HCT116 (cell line): ENCODE measurements at regions not wholly inside any gene's neighbourhood (a gene's known extent, or its start where the extent isn't known, plus 50 kb on each side); places are given as distances from the start of the nearest gene placed in this dataset.

ENCODE experiments used
- ATAC-seq: fragments of 200-7000 bp; cut with Tn5 transposase; 2 replicates; pipeline ENCODE4 v1.9.1; 2020; ENCODE audit warnings: mild to moderate bottlenecking, moderate library complexity
- BruUV-seq: library from RNA; stranded (reverse); fragments of 400-500 nt; replicated peaks from 2 replicates; lab custom pipeline; 2021; lab: Mats Ljungman, UMichigan
- CTCF ChIA-PET: fragments of 300-600 bp; sonication (Branson Sonifier 250); formaldehyde crosslinking; loops from one replicate; lab custom pipeline; 2021; ENCODE audit warnings: antibody characterized with exemption; lab: Charles Lee
- POLR2A ChIA-PET: fragments of 300-600, 350-600 bp; sonication (Branson Sonifier 250); formaldehyde crosslinking; loops from one replicate; lab custom pipeline; 2021; ENCODE audit warnings: antibody characterized with exemption; lab: Charles Lee
- RAD21 ChIA-PET, 2 experiments: fragments of 300-600 bp; sonication (Branson Sonifier 250); formaldehyde crosslinking; loops; one replicate each; lab custom pipeline; 2023; ENCODE audit warnings: low total read pairs in 2 of 2; ENCODE audit not compliant: uncharacterized antibody in 2 of 2, unreplicated experiment in 2 of 2, low non-redundant PET in 1 of 2; lab: Charles Lee
- DNase-seq: peaks from one replicate; pipeline ENCODE4 v3.0.0-alpha.2; 2010; ENCODE audit warnings: low read depth, low spot score
- H2AFZ ChIP-seq: fragments of 200-600 bp; shearing (Covaris generic), sonication (generic); 2 replicates; pipeline ENCODE4 v1.6.1; 2017; ENCODE audit warnings: low read depth, mixed run types, mixed read lengths, antibody characterized with exemption, low read length; ENCODE audit not compliant: poor library complexity, severe bottlenecking
- H3K27ac ChIP-seq: 2 replicates; pipeline ENCODE4 v1.5.1; 2012; ENCODE audit warnings: low read depth, low read length
- H3K27me3 ChIP-seq: fragments of 200-600 bp; sonication (generic); 2 replicates; pipeline ENCODE4 v1.6.1; 2016; ENCODE audit warnings: mixed run types, low read length, mixed read lengths; ENCODE audit not compliant: insufficient read depth
- H3K36me3 ChIP-seq, 2 experiments: fragments of 200-500 bp in 1 of 2; fragments of 200-600 bp in 1 of 2; sonication (Bioruptor generic) in 1 of 2; sonication (generic) in 1 of 2; 2 replicates each; pipeline versions ENCODE4 v1.5.1 to v1.6.1; 2014 to 2016; ENCODE audit warnings: low read length in 2 of 2, inconsistent platforms in 1 of 2, mixed read lengths in 1 of 2, mixed run types in 1 of 2; ENCODE audit not compliant: insufficient read depth in 2 of 2, control insufficient read depth in 1 of 2
- H3K4me1 ChIP-seq, 2 experiments: fragments of 200-600 bp in 1 of 2; sonication (generic) in 1 of 2; 2 replicates each; pipeline versions ENCODE4 v1.5.1 to v1.6.1; 2012 to 2017; ENCODE audit warnings: low read length in 2 of 2, inconsistent platforms in 1 of 2, mild to moderate bottlenecking in 1 of 2, mixed read lengths in 1 of 2, mixed run types in 1 of 2, moderate library complexity in 1 of 2; ENCODE audit not compliant: insufficient read depth in 2 of 2, control insufficient read depth in 1 of 2
- H3K4me2 ChIP-seq: fragments of 200-600 bp; sonication (generic); 2 replicates; pipeline ENCODE4 v1.6.1; 2017; ENCODE audit warnings: mixed run types, low read length, mixed read lengths
- H3K4me3 ChIP-seq, 2 experiments: fragments of 200-600 bp in 1 of 2; sonication (generic) in 1 of 2; replicated peaks in 1 of 2; 2 replicates each; pipeline ENCODE4 v1.5.1; 2011 to 2016; ENCODE audit warnings: low read length in 2 of 2, control low read depth in 1 of 2, low read depth in 1 of 2, mild to moderate bottlenecking in 1 of 2, mixed read lengths in 1 of 2, mixed run types in 1 of 2
- H3K79me2 ChIP-seq: fragments of 200-600 bp; sonication (generic); 2 replicates; pipeline ENCODE4 v1.6.1; 2017; ENCODE audit warnings: mild to moderate bottlenecking, mixed run types, low read length, moderate library complexity, mixed read lengths; ENCODE audit not compliant: insufficient read depth
- H3K9ac ChIP-seq: fragments of 200-600 bp; sonication (generic); 2 replicates; pipeline ENCODE4 v1.6.1; 2016; ENCODE audit warnings: low read length, mixed read lengths
- H3K9me2 ChIP-seq: fragments of 200-600 bp; sonication (generic), shearing (Covaris generic); 2 replicates; pipeline ENCODE4 v1.6.1; 2017; ENCODE audit warnings: mixed run types, mild to moderate bottlenecking, moderate library complexity; ENCODE audit not compliant: insufficient read depth
- H3K9me3 ChIP-seq, 2 experiments: fragments of 200-500 bp in 1 of 2; fragments of 200-600 bp in 1 of 2; sonication (Bioruptor generic) in 1 of 2; sonication (generic) in 1 of 2; 2 replicates each; pipeline ENCODE4 v1.6.1; 2014 to 2017; ENCODE audit warnings: low read length in 2 of 2, mixed read lengths in 2 of 2, inconsistent platforms in 1 of 2, low read depth in 1 of 2, mild to moderate bottlenecking in 1 of 2, mixed run types in 1 of 2, moderate library complexity in 1 of 2; ENCODE audit not compliant: control insufficient read depth in 1 of 2, insufficient read depth in 1 of 2
- H4K20me1 ChIP-seq: fragments of 200-600 bp; sonication (generic), shearing (Covaris generic); 2 replicates; pipeline ENCODE4 v1.6.1; 2017; ENCODE audit warnings: mixed run types, mild to moderate bottlenecking, moderate library complexity; ENCODE audit not compliant: insufficient read depth
- CBX3 ChIP-seq: IDR thresholded peaks from 2 replicates; pipeline ENCODE4 v1.6.1; 2012; ENCODE audit warnings: low read depth
- EGR1 ChIP-seq: IDR thresholded peaks from 2 replicates; pipeline ENCODE4 v1.6.1; 2012; ENCODE audit warnings: low read depth
- ELF1 ChIP-seq: IDR thresholded peaks from 2 replicates; pipeline ENCODE4 v1.6.1; 2012; ENCODE audit warnings: low read depth, borderline replicate concordance
- FOSL1 ChIP-seq: IDR thresholded peaks from 2 replicates; pipeline ENCODE4 v1.6.1; 2012; ENCODE audit warnings: low read depth
- RAD21 ChIP-seq: IDR thresholded peaks from 2 replicates; pipeline ENCODE4 v1.6.1; 2012; ENCODE audit warnings: low read depth, mild to moderate bottlenecking
- SP1 ChIP-seq: IDR thresholded peaks from 2 replicates; pipeline ENCODE4 v1.6.1; 2012; ENCODE audit warnings: low read depth
- SRF ChIP-seq: IDR thresholded peaks from 2 replicates; pipeline ENCODE4 v1.6.1; 2012; ENCODE audit warnings: low read depth
- TCF7L2 ChIP-seq: IDR thresholded peaks from 2 replicates; pipeline ENCODE4 v1.7.0; 2011; ENCODE audit warnings: borderline replicate concordance, inconsistent platforms; ENCODE audit not compliant: insufficient read depth, insufficient read length; ENCODE audit errors: extremely low read depth
- ZFX ChIP-seq: fragments of 450-650 bp; IDR thresholded peaks from 2 replicates; pipeline ENCODE4 v1.6.1; 2017
- ZNF274 ChIP-seq: fragments of 200-500 bp; sonication (Bioruptor generic); IDR thresholded peaks from 2 replicates; pipeline ENCODE4 v1.6.1; 2014; ENCODE audit warnings: mild to moderate bottlenecking, low read depth, low read length, inconsistent platforms
- intact Hi-C: fragments of 100-400 bp; cut with micrococcal nuclease; formaldehyde crosslinking; loops from 2 replicates; pipeline ENCODE4 v1.10.0; 2022
- TF ChIP-seq, protein P1 (sequence below): IDR thresholded peaks from 2 replicates; pipeline ENCODE4 v1.6.1; 2012
- TF ChIP-seq, protein P2 (sequence below): IDR thresholded peaks from 2 replicates; pipeline ENCODE4 v1.6.1; 2011; ENCODE audit warnings: mild to moderate bottlenecking, low read length, moderate library complexity; ENCODE audit not compliant: insufficient replicate concordance; ENCODE audit errors: extremely low read depth

DNA sequence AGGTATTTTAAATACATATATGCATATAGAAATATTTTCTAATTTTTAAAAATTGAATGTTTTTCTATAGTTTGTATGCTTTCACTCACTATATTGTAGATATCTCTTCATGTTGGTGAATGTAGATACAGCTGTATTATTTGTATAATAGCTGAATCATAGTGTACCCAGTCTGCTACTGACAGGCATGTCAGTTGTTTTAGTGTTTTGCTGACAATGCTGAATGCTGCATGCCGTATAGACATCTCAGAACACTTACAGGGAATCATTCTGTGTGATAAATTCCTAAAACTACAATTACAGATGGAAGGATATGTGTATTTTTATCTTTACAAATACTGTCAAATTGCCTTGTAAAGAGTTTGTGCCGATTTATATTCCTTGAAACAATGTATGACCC, 175.4 kb downstream of the SIM1 start:
- no peak overlapping the region for H3K9ac ChIP-seq
- POLR2A ChIA-PET: no interaction called here
- TF ChIP-seq TCF7L2: no peak
- TF ChIP-seq SP1: no peak
- TF ChIP-seq, protein P1, sequence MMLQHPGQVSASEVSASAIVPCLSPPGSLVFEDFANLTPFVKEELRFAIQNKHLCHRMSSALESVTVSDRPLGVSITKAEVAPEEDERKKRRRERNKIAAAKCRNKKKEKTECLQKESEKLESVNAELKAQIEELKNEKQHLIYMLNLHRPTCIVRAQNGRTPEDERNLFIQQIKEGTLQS: no peak
- no peak for TF ChIP-seq RAD21
- no peak for TF ChIP-seq CBX3
- TF ChIP-seq FOSL1: no peak
- no peak for TF ChIP-seq SRF
- TF ChIP-seq ZFX: no peak
- no peak for TF ChIP-seq ELF1
- no peak for TF ChIP-seq ZNF274
- TF ChIP-seq, protein P2, sequence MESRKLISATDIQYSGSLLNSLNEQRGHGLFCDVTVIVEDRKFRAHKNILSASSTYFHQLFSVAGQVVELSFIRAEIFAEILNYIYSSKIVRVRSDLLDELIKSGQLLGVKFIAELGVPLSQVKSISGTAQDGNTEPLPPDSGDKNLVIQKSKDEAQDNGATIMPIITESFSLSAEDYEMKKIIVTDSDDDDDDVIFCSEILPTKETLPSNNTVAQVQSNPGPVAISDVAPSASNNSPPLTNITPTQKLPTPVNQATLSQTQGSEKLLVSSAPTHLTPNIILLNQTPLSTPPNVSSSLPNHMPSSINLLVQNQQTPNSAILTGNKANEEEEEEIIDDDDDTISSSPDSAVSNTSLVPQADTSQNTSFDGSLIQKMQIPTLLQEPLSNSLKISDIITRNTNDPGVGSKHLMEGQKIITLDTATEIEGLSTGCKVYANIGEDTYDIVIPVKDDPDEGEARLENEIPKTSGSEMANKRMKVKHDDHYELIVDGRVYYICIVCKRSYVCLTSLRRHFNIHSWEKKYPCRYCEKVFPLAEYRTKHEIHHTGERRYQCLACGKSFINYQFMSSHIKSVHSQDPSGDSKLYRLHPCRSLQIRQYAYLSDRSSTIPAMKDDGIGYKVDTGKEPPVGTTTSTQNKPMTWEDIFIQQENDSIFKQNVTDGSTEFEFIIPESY: no peak
- TF ChIP-seq EGR1: no peak
- H3K4me3 ChIP-seq: no peak overlapping the region
- H3K4me1 ChIP-seq: peaks cover 6 to 16% of the 10 kb centered on the region in 2 experiments; a peak in 3 of 4 replicates
- no TSS peak for BruUV-seq
- no peaks in the 10 kb centered on the region for H3K79me2 ChIP-seq
- intact Hi-C loops: no loop called here
- DNase-seq: no peak
- CTCF ChIA-PET: no interaction called here
- ATAC-seq: no peak
- RAD21 ChIA-PET: no interaction called here
- H3K9me3 ChIP-seq: no peaks in the 10 kb centered on the region
- H3K36me3 ChIP-seq: no peaks in the 10 kb centered on the region
- no peaks in the 10 kb centered on the region for H3K9me2 ChIP-seq
- H3K4me2 ChIP-seq: no peak overlapping the region
- H4K20me1 ChIP-seq: no peaks in the 10 kb centered on the region
- no peaks in the 10 kb centered on the region for H3K27me3 ChIP-seq
- H3K27ac ChIP-seq: no peak overlapping the region
- peak overlapping the region; percentile 85 for H2AFZ ChIP-seq
